Upper lobe of right lung (tissue), 1 donor: ENCODE measurements at regions not wholly inside any gene's neighbourhood (a gene's known extent, or its start where the extent isn't known, plus 50 kb on each side); places are given as distances from the start of the nearest gene placed in this dataset.

ENCODE experiments used
- ATAC-seq: fragments of 200-7000 bp; cut with Tn5 transposase; one replicate; pipeline ENCODE4 v1.9.1; 2020; ENCODE audit warnings: mild to moderate bottlenecking, moderate library complexity
- DNase-seq: peaks from one replicate; pipeline ENCODE4 v3.0.0-alpha.2; 2020
- H3K27ac ChIP-seq: fragments of 200-600 bp; one replicate; pipeline ENCODE4 v1.8.0; 2022
- H3K27me3 ChIP-seq: fragments of 200-600 bp; one replicate; pipeline ENCODE4 v1.8.0; 2022; ENCODE audit warnings: mild to moderate bottlenecking
- H3K36me3 ChIP-seq: fragments of 200-600 bp; one replicate; pipeline ENCODE4 v1.8.0; 2022
- H3K4me1 ChIP-seq: fragments of 200-600 bp; one replicate; pipeline ENCODE4 v1.8.0; 2022
- H3K4me3 ChIP-seq: fragments of 200-600 bp; one replicate; pipeline ENCODE4 v1.8.0; 2022; ENCODE audit warnings: mild to moderate bottlenecking
- H3K9me3 ChIP-seq: fragments of 200-600 bp; one replicate; pipeline ENCODE4 v1.8.0; 2022
- CTCF ChIP-seq: fragments of 200-600 bp; IDR thresholded peaks from one replicate; pipeline ENCODE4 v1.8.0; 2022; ENCODE audit warnings: antibody characterized with exemption
- intact Hi-C: fragments of 100-400 bp; cut with DNase I; formaldehyde crosslinking; loops from one replicate; pipeline ENCODE4 v1.11.0; 2022
- donor health status: DM: no; HTN: yes; CAD: no; lungs with severe emphysema.

GRCh38 chr15:69848551-69849231 is 249.0 kb downstream of the TLE3 start:
- TF ChIP-seq CTCF = no peak
- no peak for ATAC-seq
- Histone ChIP-seq H3K36me3 (no peaks in the 10 kb centered on the region), H3K4me1 (no peaks in the 10 kb centered on the region), H3K4me3 (no peak overlapping the region), H3K27ac (no peak overlapping the region), H3K9me3 (no peaks in the 10 kb centered on the region), H3K27me3 (no peaks in the 10 kb centered on the region)
- DNase-seq = no peak
- intact Hi-C loops = no loop called here

- Histone ChIP-seq H3K4me3 (no peak overlapping the region), H3K27me3 (no peaks in the 10 kb centered on the region)
- intact Hi-C loops = no loop called here
These were observed 248.5 kb downstream of the TLE3 start for GRCh38 chr15:69849232-69849610.

GRCh38 chr15:69852482-69852881 is 245.2 kb downstream of the TLE3 start:
- DNase-seq (no peak), ATAC-seq (no peak)
- H3K9me3 ChIP-seq = no peaks in the 10 kb centered on the region
- intact Hi-C loops = no loop called here
- H3K4me3 ChIP-seq = no peak overlapping the region
- H3K27ac ChIP-seq = no peak overlapping the region
- H3K36me3 ChIP-seq = no peaks in the 10 kb centered on the region
- no peaks in the 10 kb centered on the region for H3K4me1 ChIP-seq
- TF ChIP-seq CTCF = no peak
- no peaks in the 10 kb centered on the region for H3K27me3 ChIP-seq

More at GRCh38 chr15:69849232-69849610, 248.5 kb downstream of the TLE3 start:
- Histone ChIP-seq H3K36me3 (no peaks in the 10 kb centered on the region), H3K4me1 (no peaks in the 10 kb centered on the region), H3K27ac (no peak overlapping the region), H3K9me3 (no peaks in the 10 kb centered on the region)
- ATAC-seq (no peak), DNase-seq (no peak)
- no peak for TF ChIP-seq CTCF

- Histone ChIP-seq H3K27me3 (no peaks in the 10 kb centered on the region), H3K9me3 (no peaks in the 10 kb centered on the region), H3K36me3 (no peaks in the 10 kb centered on the region), H3K4me1 (no peaks in the 10 kb centered on the region), H3K4me3 (no peak overlapping the region), H3K27ac (no peak overlapping the region)
- no peak for ATAC-seq
- intact Hi-C loops = no loop called here
- DNase-seq = no peak
- no peak for TF ChIP-seq CTCF
These were observed 244.8 kb downstream of the TLE3 start for GRCh38 chr15:69852916-69853315.

GRCh38 chr15:69853544-69853951 is 244.2 kb downstream of the TLE3 start:
- Histone ChIP-seq H3K27me3 (no peaks in the 10 kb centered on the region), H3K9me3 (no peaks in the 10 kb centered on the region), H3K4me3 (no peak overlapping the region), H3K4me1 (no peaks in the 10 kb centered on the region), H3K27ac (no peak overlapping the region), H3K36me3 (no peaks in the 10 kb centered on the region)
- intact Hi-C loops = no loop called here
- TF ChIP-seq CTCF = no peak
- ATAC-seq (no peak), DNase-seq (no peak)

- no peak for TF ChIP-seq CTCF
- no peak for DNase-seq
- Histone ChIP-seq H3K9me3 (no peaks in the 10 kb centered on the region), H3K4me3 (no peak overlapping the region), H3K27me3 (no peaks in the 10 kb centered on the region), H3K4me1 (no peaks in the 10 kb centered on the region), H3K36me3 (no peaks in the 10 kb centered on the region), H3K27ac (no peak overlapping the region)
- ATAC-seq = no peak
- intact Hi-C loops = no loop called here
These were observed 243.7 kb downstream of the TLE3 start for GRCh38 chr15:69854001-69854400.
